Right lung (tissue), 2 donors: ENCODE measurements at regions not wholly inside any gene's neighbourhood (a gene's known extent, or its start where the extent isn't known, plus 50 kb on each side); places are given as distances from the start of the nearest gene placed in this dataset.

Experiments
- DNase-seq, 2 donors: peaks; one replicate each; pipeline ENCODE4 v3.0.0-alpha.2; 2013

DNA sequence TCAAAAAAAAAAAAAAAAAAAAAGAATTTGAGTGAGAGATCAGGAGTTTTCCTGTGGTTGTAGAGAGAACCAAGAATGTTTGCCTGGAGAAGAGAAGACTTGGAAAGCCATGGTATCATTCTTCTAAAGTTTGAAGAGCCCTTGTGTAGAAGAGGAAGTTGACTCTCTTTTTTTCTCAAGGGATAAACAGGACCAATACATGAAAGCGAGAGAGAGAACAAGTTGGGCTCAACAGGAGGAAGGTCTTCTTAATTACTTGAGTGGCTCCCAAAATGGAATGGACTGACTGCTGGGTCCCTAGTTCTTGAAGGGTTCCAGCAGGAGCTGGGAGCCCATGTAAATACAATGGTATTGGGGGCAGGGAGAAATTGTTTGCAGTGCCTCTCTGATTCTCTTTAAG is 173.3 kb upstream of the ADO start:
- DNase-seq: no peak

DNA sequence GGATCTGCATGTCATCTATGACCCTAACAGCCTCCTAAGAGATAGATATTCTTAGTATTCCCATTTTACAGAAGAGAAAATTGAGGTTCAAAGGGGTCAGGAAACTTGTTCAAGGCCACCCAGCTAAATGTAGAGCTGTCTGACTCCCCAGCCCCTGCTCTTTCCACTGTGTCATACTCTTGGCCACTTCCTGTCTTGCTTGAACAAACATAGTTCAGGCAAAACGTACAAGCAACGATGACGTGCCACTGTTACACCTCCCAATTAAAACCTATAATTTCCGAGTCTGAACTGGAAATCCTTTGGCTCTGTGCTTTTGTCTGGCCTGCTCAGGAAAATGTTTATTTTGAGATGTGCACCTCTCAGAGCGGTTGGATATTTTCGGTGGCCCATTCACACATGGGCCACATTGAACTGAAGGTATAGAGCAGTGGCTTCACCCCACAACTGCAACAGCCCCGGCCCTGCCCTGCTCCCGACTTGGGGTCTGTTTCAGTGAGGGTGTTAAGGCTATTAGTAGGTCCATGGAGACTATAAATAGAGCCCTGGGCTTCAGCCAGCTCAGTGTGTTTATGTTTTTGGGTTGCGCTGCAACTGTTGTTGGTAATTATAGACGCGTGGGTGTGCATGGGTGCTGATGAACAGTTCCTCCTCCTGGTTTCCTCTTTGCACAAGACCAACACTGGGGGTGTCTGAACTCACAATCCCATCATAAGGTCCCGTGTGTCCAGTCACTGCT is 172.3 kb upstream of the ADO start:
- peak in 1 of 2 donors; percentile 23 for DNase-seq

DNA sequence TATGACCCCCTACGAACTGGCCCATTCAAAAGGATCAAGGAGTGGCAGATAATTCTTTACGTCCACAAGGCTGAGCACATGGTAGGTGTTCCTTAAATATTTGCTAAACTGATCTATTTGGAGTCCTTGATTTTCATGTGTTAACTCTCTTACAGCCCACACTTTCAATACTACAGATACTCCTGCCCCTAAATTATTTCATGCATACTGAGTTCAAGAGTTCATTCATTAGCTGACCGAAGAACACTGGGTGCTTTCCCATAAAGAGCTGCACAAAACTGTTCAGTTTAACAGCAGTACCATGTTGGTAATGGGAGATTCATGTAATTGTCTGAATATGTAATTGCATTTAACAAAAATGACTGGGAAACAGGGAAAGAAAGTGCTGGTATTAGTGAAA is 170.5 kb upstream of the ADO start:
- no peak for DNase-seq

DNA sequence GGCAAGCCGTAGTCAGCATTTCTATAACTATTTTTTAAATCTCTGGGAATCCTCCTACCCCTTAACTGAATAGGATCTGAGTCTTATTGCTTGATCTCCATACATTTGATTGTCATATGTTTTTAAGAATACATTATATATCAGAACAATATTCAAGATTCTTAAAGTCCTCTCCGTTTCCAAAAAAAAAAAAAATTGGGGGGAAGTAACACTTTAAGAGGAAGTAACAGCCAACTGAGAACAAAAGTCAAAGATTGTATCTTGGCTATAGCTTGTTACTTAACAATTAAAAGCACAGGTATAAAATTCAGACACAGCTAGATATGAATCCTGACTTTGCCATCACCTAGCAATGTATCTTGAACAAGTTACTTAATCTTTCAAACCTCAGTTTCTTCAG is 169.9 kb upstream of the ADO start:
- no peak for DNase-seq

DNA sequence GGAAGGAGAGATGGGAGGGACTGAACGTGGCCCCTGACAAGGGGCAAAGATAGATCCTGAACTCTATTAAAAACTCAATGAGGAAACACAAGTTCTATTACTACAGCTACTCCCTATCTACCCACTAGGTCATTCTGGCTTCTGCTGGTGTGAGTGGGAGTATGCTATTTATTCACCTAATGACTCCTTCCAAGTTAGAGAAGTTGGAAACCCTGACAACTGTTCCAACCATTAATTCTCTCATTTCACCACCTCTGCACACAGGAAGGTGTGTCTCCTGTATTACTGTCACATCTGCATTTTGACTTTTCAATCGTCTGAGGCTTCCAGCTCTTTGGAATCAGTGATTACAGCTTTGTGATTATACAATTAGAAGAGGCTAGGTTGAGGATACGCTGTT is 169.4 kb upstream of the ADO start:
- no peak for DNase-seq

DNA sequence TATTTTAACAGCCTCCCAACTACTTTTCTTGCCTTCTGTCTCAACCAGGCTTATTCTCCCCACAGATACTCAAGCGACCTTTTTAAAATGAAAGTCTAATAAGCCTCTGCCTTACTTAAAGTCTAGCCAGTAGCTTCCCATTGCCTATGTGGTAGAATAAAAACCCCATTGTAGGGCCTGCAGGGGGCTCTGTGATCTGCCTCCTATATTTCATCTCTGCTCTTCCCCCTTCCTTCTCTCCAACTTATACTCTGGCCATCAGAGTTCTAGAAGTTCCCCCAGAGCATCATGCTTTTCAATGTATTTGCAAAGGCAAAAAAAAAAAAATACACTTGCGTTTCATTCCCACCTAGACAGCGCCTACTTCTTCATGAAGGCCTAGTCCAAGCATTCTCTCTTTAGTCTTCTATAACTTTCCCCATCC is 167.7 kb upstream of the ADO start:
- no peak for DNase-seq

DNA sequence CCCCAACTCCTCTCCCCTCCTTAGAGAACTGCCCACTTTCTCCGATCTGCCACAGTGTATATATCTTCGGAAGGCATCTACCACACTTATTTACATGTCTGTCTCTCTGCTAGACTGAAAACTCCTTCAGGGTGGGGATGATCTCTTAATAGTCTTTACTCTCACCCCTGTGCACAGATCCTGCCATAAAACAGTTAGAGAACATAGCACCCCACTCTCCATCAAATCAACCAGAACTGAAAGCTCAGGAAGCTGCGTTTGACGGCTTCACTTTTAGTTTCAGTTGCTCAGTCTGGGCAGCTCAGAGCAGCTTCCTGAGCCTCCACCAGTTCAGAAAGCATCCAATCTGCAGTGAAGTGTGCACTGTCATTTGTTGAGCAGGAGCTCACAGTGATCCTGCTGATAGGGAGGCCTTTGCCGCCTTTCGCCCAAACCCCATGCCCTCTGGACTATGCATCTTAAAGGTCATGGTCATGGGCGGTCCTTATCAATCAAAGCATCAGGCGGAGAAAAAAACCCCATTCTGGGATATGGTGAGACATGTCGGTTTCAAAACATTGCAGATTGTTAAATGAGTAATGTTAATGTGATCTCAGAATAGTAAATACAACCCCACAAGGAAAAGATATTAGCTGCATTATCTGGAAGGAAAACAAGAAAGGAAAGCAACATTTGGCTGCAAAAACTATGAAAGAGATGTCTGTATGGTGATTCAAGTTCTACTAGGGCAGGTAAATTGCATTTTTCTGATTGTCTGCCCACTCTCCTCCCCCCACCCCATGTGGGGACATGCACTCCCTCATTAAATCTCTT is 167.1 kb upstream of the ADO start:
- DNase-seq: peak; percentile 38 to 40

DNA sequence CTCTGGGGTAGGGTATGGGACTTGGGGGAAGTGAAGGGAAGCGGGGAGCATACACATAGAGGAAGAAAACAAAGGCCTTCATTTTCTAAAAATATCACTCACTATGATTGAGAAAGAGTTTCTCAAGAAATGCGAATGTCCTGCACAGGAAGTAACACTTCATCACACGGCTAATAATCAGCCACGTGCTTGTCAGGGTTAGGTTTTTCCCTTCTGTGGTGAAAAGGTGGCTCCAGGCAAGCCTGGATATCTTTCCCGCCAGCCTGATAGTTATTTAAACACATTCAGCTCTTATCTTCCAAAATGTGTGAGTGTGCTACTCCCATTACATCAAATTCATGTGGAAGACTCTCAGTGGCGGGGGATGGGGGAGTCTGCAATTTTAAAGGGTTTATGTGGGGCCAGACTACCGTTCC is 166.4 kb upstream of the ADO start:
- peak; percentile 77 to 86 for DNase-seq

DNA sequence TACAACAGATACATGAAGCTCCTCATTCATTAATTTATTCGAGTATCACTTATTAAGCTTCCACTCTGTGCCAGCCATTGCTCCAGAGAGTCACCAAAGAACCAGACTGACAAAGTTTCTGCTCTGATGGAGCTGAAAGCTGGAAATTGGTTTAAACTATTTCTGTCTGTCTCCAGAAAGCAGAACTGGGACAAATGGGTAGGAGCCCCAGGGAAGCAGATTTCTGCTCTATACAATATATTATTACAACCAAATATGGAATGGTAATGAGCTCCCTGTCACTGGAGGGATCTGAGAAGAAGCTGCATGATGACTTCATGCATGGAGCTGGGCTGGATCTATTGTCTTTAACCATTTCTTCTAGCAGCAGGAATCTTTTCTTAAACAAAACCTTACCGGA is 165.4 kb upstream of the ADO start:
- no peak for DNase-seq

DNA sequence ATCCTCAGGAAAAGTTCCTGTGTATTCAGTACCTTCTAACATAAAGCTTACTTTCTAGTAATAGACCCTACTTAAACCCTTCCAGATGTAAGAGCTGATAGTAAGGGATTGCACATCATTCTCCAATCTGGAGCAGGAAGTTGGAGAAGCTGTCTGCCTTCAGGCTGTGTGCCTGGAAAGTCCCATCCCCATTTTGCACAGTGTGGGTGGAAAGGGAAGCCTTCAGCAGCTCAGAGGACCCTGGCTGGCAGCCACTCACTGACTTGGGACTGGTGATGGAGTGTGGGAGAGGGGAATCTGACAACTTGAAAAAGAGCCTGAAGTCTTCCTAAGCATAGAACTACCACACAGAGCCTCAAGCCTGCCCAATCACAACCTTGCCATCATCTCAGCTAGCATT is 164.1 kb upstream of the ADO start:
- peak; percentile 34 to 40 for DNase-seq

DNA sequence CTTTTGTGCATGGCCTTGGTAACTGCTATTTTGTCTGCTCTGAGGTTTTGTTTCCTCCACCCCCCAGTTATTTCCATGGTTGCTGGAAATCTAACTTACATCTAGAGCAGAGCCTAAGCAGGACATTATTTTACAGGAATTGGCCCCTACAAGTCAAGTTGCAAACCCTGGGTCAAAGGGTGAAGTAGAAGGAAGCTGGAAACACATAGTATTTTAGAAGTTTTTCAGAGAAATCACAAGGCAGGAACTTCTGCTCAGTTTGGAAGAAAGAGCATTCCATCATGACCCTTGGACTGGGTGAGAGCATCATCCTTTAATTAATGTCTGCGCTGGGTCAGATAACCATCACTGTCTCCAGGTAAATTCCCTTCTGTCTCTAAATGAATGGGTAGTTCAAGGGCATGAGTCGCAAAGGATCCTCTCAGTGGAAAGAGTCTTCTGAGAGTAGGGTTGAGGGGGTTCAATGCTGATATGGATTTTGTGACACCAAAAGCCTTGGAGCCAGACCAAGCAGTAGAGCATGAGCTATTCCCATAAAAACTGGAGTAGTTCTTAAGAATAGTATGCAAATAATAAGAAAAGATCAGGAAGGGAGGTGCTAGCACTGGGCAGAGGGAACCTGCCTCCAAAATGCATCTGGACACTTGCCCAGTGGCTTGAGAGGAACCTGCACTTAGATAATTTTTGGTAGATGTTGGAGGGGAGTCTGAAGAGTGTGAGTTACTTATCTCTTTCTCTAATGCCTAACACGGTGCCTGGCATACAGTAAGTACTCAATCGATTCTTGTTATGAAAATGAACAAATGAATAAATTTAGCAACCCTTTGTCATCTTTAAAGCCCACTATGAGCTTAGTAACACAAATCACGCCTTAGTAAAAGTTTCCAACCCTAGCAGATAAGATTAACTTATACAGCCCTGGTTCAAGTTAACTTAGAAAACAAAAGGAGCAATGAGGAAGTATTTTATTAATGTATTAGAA is 160.6 kb upstream of the ADO start:
- no peak for DNase-seq

DNA sequence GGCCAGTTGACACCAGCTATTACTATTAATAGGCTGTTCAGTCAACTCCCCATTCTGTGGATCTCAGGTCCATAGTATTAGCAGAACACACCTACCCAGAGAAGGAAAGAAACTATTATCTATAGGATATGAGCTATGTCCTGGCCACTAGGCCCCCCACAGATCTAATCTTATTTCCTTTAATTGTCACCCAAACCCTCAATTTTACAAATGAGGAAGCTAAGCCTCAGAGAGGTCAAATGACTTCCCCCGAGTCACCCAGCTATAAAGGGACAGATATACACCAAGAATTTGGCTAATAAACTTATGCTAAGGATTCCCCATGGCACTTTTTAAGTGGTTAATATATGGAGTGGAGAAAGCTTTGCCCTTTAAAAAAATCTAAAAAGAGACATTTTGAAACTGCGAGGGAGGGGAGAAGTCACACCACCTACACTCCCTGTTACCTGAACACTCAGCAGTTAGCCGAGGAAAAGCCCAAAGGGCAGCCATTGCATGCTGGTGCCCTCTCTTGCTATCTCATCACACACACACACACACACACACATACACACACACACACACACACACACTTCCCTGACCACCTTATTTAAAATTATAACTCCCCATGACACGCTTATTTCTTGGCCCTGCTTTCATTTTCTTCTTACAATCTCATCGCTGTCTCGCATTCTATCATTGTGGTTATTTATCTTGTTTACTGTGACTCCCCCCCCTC is 157.0 kb upstream of the ADO start:
- no peak for DNase-seq

DNA sequence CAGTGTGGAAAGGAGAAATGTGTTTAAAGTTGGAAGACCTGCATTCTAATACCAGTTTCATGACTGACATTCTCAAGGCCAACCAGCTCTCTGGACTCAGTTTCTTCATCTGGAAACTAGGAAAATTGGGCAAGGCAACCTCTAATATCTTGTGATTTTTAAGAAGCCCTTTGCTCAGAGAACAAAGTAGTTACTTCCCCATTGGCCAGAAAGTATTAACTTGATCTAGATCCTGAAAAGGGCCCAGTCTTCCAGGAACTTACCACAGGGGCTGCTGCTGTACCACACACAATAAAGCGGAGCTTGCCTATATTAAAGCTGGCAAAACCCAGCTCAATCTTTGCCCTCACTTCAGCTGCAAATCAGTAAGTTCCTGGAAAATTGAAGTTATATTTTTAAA is 155.6 kb upstream of the ADO start:
- no peak for DNase-seq

DNA sequence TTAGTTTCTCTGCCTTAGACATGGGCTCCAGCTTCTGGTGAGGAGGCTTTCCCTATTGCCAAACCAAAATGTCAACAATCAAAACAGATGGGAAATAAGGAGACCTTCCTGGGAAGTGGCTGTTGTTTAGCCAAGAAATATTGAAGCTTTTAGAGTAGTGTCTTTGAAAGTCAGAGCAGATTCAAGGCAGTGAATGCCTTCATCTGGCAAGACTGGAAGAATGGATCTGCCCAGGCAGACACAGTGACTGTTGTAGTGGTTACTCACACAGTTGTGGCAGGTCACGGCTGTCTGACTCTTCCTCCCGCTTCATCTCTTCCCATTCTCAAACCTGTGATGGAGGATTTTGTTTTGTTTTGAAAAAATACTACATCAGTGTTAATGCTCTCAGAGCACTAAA is 154.1 kb upstream of the ADO start:
- no peak for DNase-seq

DNA sequence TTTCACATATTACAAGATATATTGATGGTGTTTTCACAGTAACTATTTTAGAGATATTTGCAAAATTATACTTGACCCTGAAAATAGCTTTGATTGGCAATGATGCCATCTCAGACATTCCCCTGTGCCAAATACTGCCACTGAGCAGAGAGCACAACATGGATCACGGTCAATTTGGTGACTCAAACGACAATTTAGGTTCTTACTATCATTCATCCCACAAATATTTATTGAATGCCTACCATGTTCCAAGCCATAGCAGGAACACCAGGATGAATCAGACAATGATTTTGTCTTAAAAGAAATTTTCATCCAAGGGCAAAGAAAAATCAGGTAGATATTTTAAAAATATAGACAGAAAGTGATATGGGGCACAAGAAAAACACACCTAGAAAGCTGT is 153.2 kb upstream of the ADO start:
- no peak for DNase-seq

DNA sequence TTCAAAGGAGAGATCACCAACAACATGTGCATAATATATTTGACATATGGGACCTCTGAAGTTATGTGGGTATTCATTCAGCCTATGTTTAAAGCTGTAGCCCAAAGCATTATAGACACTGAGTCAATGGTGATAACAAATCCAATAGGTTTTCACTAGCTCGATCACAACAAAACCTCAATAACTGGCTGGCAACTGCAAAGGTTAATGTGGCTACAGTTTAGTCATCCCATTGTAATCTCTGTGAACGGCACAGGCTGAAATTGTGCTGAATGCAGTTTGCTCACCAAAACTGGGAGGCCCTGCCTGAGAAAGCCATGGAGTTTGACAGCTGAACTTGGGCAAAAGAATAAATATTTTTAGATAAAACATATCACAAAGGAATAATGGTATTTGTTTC is 152.4 kb upstream of the ADO start:
- DNase-seq: no peak

DNA sequence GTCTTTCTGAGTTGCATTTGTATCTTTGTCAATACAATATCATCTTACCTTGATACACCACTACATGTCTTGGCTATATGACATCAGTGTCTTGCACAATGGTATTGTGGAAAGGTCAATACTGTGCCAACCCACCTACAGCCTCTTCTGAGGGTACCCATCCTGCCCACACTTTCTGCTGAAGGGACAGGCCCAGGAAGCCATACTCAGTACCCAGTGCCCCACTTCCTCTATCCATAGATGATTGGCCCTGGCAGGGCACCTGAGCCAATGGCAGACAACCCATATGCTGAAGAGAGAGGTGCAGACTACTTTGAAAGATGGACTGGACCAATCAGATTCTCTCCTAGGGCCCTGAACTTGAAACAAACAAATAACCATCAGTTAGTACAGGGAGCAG is 152.0 kb upstream of the ADO start:
- DNase-seq: no peak

DNA sequence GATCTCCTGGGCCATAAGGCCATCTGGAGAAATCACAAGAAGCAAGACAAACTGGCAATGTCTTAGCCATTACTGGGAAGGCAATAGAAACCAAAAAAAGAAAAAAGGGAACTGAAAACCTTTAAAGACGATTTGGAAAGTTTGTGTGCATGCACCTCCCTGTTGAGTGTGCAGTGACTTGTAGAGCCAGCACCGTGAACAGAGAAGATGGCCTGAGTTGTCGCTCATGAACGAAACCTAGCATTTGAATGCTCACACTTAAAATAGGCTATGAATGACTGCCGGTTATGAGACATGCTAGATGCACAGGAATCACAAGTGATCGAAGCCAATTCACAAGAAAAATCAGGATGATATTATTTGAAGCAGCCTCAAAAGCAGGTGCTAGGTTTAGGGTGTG is 151.3 kb upstream of the ADO start:
- DNase-seq: no peak

DNA sequence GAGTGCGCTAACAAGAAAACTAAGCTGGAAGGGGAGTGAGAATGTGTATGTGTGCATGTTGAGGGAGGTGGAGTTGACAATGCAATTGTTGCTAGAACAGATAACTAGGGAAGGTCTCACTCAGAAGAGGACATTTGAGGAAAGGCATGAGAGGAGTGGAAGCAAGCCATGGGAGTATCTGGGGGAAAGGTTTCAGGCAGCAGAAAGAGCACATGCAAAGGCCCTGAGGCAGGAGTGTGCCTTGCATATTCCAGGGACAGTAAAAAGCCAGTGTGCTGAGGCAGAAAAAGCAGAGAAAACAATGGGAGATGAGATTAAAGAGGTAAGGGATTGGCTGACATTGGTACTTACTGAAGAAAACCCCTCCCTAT is 149.6 kb upstream of the ADO start:
- DNase-seq: no peak

DNA sequence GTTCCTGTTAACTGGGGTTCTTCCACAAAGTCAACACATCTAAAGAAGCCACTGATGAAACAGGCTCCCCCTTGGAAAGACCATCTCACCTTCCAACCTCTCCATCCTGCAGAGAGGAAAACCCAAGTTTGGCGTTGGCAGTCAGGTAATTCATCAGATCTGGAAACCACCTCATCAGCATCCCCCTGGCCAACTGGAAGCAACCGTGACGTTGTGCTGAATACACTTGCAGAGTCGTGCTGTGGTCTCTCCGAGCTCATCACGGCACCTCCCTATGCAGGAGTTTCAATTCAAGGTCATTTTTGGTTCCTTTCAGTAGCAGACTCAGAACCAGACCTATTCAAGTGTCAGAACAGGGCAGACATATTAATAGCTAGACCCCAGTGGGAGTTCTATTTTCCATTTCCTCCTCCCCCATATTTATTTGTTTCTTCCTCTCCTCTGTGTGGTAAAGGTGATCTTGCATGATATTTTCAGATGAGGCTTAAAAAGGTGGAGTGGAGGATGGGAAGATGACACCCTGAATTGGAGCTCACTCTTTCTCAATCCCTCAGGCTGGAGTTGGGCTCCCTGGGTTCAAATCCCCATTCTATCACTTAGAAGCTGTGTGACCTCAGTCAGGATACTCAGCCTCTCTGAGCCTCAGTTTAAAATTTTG is 149.1 kb upstream of the ADO start:
- DNase-seq: no peak

DNA sequence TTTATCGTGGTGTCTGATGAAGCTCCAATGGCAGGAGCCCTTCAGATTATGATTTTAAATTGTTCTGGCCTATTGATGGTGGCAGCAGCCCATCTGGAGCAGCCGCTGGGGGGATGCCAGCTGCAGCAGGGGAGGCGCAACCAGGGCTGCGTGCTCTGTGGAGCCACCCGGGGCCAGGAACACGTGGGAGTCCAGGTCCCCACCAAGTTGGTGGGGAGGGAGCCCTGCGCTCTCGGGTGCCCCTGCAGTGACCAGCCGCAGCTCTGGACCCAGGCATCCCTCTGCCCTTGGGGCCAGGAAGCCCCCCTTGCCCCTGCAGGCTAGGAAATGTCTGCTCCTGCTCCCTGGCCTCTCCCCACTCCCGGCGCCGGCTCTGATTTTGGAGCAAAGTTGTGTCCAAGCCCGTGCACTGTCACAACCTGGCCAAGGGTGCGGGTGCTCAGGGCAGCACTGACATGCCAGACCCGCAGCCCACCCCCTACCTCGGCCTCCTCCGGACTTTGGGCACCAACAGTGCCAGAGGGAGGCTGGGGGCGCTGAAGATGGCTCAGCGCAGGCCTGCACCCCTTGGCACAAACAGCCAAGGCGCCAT is 147.2 kb upstream of the ADO start:
- no peak for DNase-seq
